HG03432 (cell line): ENCODE measurements at regions not wholly inside any gene's neighbourhood (a gene's known extent, or its start where the extent isn't known, plus 50 kb on each side); places are given as distances from the start of the nearest gene placed in this dataset.
"Not testable (repeated sequence)": the region's sequence is repeated elsewhere in the genome, so short reads cannot be mapped to it uniquely, and the experiment has no call there.

ENCODE experiments used
- ATAC-seq: cut with Tn5 transposase; IDR thresholded peaks from one replicate; pipeline ENCODE4 v1.9.1; 2021; ENCODE audit warnings: mild to moderate bottlenecking, moderate library complexity; ENCODE audit not compliant: unreplicated experiment

GRCh38 chr2:59850554-59850953, 702.9 kb downstream of the BCL11A start:
- no peak for ATAC-seq

- no peak for ATAC-seq
Observed at GRCh38 chr2:59833941-59834340, 719.5 kb downstream of the BCL11A start.

- no peak for ATAC-seq
Observed at GRCh38 chr2:59830601-59831000, 722.9 kb downstream of the BCL11A start.

- no peak for ATAC-seq
Observed at GRCh38 chr2:59827677-59828076, 725.8 kb downstream of the BCL11A start.

- ATAC-seq = no peak
Observed at GRCh38 chr2:59826177-59826576, 727.3 kb downstream of the BCL11A start.

GRCh38 chr2:59824314-59824713, 729.1 kb downstream of the BCL11A start:
- ATAC-seq = no peak

GRCh38 chr2:59816075-59816474, 737.4 kb downstream of the BCL11A start:
- no peak for ATAC-seq

GRCh38 chr2:59810283-59810682, 743.2 kb downstream of the BCL11A start:
- not testable (repeated sequence) for ATAC-seq

- ATAC-seq = no peak
Observed at GRCh38 chr2:59806486-59806885, 747.0 kb downstream of the BCL11A start.

GRCh38 chr2:59804732-59805131, 748.7 kb downstream of the BCL11A start:
- ATAC-seq = no peak

GRCh38 chr2:59803586-59803985, 749.9 kb downstream of the BCL11A start:
- no peak for ATAC-seq

GRCh38 chr2:59798687-59799232, 754.7 kb downstream of the BCL11A start:
- no peak for ATAC-seq

GRCh38 chr2:59791004-59791618, 762.3 kb downstream of the BCL11A start:
- ATAC-seq = no peak

- no peak for ATAC-seq
Observed at GRCh38 chr2:59790186-59791003, 763.1 kb downstream of the BCL11A start.

GRCh38 chr2:59789523-59789922, 763.9 kb downstream of the BCL11A start:
- no peak for ATAC-seq

GRCh38 chr2:59787095-59787494, 766.4 kb downstream of the BCL11A start:
- no peak for ATAC-seq

GRCh38 chr2:59786684-59787083, 766.8 kb downstream of the BCL11A start:
- ATAC-seq = no peak

- no peak for ATAC-seq
Observed at GRCh38 chr2:59779571-59779970, 773.9 kb downstream of the BCL11A start.

GRCh38 chr2:59777120-59777519, 776.3 kb downstream of the BCL11A start:
- ATAC-seq = no peak

GRCh38 chr2:59776726-59777008, 776.8 kb downstream of the BCL11A start:
- no peak for ATAC-seq

GRCh38 chr2:59774821-59775433, 778.5 kb downstream of the BCL11A start:
- ATAC-seq = no peak

- ATAC-seq = no peak
Observed at GRCh38 chr2:59770651-59771050, 782.8 kb downstream of the BCL11A start.
